ENCODE measurements at regions not wholly inside any gene's neighbourhood (a gene's known extent, or its start where the extent isn't known, plus 50 kb on each side); places are given as distances from the start of the nearest gene placed in this dataset.

DNA sequence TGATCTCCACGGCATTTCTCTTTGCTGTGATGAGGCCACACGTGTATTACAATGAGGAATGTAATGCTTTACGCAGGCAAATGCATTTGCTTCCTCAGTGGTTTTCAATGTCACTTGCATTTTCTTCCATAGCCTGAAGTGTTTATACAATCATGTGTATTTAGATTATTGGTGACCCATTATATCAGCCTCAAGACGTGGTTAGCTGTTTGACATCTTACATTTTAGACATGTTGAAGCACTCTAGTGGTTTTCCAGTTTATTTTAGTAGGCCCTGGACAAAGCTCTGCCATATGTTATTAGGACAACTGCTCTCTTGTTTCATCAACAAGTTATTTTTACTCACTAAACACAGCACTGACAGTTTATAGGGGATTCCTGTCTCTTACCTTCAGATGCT lies 200.4 kb downstream of the UTRN start:
- Histone ChIP-seq H2AFZ (ENCODE audit: low read length) (no peak overlapping the region), H2BK120ac (replicated peaks; ENCODE audit: low read depth, low read length) (no peak overlapping the region), H2AK5ac (ENCODE audit: low read depth, low read length) (no peak overlapping the region), H4K91ac (replicated peaks; ENCODE audit: insufficient read length, low read length) (no peak overlapping the region), H4K5ac (ENCODE audit: insufficient read length, low read depth, low read length) (no peak overlapping the region), H3K79me2 (ENCODE audit: control insufficient read depth in 1 of 2, insufficient read depth in 2 of 2, low read length in 2 of 2) (no peaks in the 10 kb centered on the region), H3K4me1 (replicated peaks in 1 of 4; ENCODE audit: control insufficient read depth in 3 of 4, insufficient read depth in 4 of 4, low read length in 3 of 4) (no peaks in the 10 kb centered on the region), H3K23me2 (ENCODE audit: low read depth, low read length) (no peaks in the 10 kb centered on the region), H3K23ac (ENCODE audit: insufficient read length) (no peak overlapping the region), H3K4me3 (ENCODE audit: extremely low read depth in 1 of 4, insufficient read depth in 2 of 4, low read depth in 3 of 4, low read length in 4 of 4) (no peak overlapping the region), H3K56ac (replicated peaks; ENCODE audit: insufficient read length, low read depth, low read length) (no peak overlapping the region), H3K18ac (ENCODE audit: extremely low read depth, low read length) (no peak overlapping the region), H3K27me3 (replicated peaks in 1 of 4; ENCODE audit: control insufficient read depth in 3 of 4, extremely low read depth in 1 of 4, insufficient read depth in 3 of 4, low read length in 3 of 4) (no peaks in the 10 kb centered on the region), H4K20me1 (replicated peaks in 1 of 2; ENCODE audit: control insufficient read depth in 1 of 2, insufficient read depth in 2 of 2, low read length in 2 of 2) (no peaks in the 10 kb centered on the region), H3K4ac (replicated peaks; ENCODE audit: insufficient read length, low read depth, low read length) (no peak overlapping the region), H3K79me1 (ENCODE audit: low read depth, low read length) (no peaks in the 10 kb centered on the region), H3K9ac (replicated peaks in 1 of 4; ENCODE audit: extremely low read depth in 1 of 4, low read depth in 3 of 4, low read length in 3 of 4) (no peak overlapping the region), H2BK20ac (ENCODE audit: low read length) (no peak overlapping the region), H3K4me2 (ENCODE audit: insufficient read depth in 1 of 2, low read depth in 2 of 2, low read length in 2 of 2) (no peak overlapping the region), H2BK15ac (ENCODE audit: low read length) (no peak overlapping the region), H3K9me3 (ENCODE audit: insufficient read depth in 2 of 2, low read depth in 1 of 2, low read length in 1 of 2) (no peaks in the 10 kb centered on the region), H2BK12ac (ENCODE audit: low read depth, low read length) (no peak overlapping the region), H3K27ac (ENCODE audit: low read depth, low read length) (no peak overlapping the region), H2BK5ac (ENCODE audit: low read depth, low read length) (no peak overlapping the region), H3K14ac (ENCODE audit: insufficient read length) (no peak overlapping the region), H4K8ac (ENCODE audit: extremely low read depth, insufficient read depth, low read length) (no peak overlapping the region), H3K36me3 (ENCODE audit: control insufficient read depth in 2 of 4, insufficient read depth in 4 of 4, low read length in 3 of 4) (peaks cover 0 to 35% (median 11%) of the 10 kb centered on the region in 4 experiments; a peak in 5 of 8 replicates)
- no peak for FAIRE-seq
- CTCF ChIA-PET (ENCODE audit: partially characterized antibody): no interaction called here
- TF ChIP-seq JUND (IDR thresholded peaks at IDR 0.05; ENCODE audit: low read length): no peak
- DNase-seq (ENCODE audit: low read depth in 1 of 2, low spot score in 2 of 2): no peak
- WGBS, 2 experiments (ENCODE audit: extremely low coverage in 1 of 2, insufficient coverage in 1 of 2, insufficient read length in 1 of 2, insufficient replicate concordance in 2 of 2, low coverage in 1 of 2, low lambda C conversion rate in 2 of 2, missing lambda C conversion rate in 1 of 2): 91% methylated on average over 4 of the region's 4 CpGs; no CpG with 5 or more reads in 1 of the 2 experiments
- POLR2A ChIA-PET (ENCODE audit: partially characterized antibody): no interaction called here

Data from H1 (cell line).